B cell (primary cell): ENCODE measurements at regions not wholly inside any gene's neighbourhood (a gene's known extent, or its start where the extent isn't known, plus 50 kb on each side); places are given as distances from the start of the nearest gene placed in this dataset.

Experiments used
- EZH2 ChIP-seq: IDR thresholded peaks from 2 replicates; pipeline ENCODE4 v1.6.1; 2012; ENCODE audit warnings: borderline replicate concordance, low read depth, mild to moderate bottlenecking, moderate library complexity, low read length; ENCODE audit not compliant: insufficient read depth, poor library complexity, severe bottlenecking
- TF ChIP-seq, protein P1 (sequence below): fragments of 200-600 bp; IDR thresholded peaks from one replicate; pipeline ENCODE4 v1.8.0; 2022; ENCODE audit warnings: antibody characterized with exemption, mild to moderate bottlenecking

DNA sequence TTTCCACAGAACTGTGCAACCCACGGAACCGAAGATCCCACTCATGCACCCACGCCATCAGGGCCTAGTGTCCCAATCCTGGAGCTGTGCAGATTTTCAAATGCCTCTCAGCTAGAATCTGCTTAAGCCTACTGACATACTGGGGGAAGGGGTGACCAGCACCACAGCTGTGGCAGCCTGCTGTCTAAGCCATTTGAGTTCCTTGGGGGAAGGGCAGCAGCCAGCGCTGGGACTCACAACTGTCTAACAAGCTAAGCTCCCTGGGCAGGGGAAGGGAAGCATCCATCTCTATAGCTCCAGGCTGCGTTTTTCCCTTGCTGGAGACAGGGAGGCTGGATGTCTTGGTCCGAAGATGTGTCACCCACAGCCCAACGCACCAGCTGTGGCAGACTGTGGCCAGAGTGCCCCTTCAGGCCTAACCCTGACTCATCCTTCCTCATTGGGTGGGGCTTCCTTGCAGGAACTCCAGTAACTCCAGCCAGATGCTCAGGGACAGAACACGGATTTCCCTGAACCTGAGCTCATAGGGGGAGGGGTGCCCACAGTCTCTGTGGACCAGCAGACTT lies 194.8 kb downstream of the CHRDL1 start:
- TF ChIP-seq, protein P1, sequence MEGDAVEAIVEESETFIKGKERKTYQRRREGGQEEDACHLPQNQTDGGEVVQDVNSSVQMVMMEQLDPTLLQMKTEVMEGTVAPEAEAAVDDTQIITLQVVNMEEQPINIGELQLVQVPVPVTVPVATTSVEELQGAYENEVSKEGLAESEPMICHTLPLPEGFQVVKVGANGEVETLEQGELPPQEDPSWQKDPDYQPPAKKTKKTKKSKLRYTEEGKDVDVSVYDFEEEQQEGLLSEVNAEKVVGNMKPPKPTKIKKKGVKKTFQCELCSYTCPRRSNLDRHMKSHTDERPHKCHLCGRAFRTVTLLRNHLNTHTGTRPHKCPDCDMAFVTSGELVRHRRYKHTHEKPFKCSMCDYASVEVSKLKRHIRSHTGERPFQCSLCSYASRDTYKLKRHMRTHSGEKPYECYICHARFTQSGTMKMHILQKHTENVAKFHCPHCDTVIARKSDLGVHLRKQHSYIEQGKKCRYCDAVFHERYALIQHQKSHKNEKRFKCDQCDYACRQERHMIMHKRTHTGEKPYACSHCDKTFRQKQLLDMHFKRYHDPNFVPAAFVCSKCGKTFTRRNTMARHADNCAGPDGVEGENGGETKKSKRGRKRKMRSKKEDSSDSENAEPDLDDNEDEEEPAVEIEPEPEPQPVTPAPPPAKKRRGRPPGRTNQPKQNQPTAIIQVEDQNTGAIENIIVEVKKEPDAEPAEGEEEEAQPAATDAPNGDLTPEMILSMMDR: no peak
- no peak for TF ChIP-seq EZH2
